H1 (cell line): ENCODE measurements at regions not wholly inside any gene's neighbourhood (a gene's known extent, or its start where the extent isn't known, plus 50 kb on each side); places are given as distances from the start of the nearest gene placed in this dataset.

Experiments used
- CHD7 ChIP-seq: fragments of 300-600 bp; sonication (generic); IDR thresholded peaks from 2 replicates; pipeline ENCODE4 v1.7.1; 2012; ENCODE audit warnings: low read length, moderate library complexity, mild to moderate bottlenecking, inconsistent platforms; ENCODE audit not compliant: insufficient replicate concordance
- CREB1 ChIP-seq: IDR thresholded peaks from 2 replicates; pipeline ENCODE4 v1.6.1; 2012; ENCODE audit warnings: inconsistent platforms
- KDM1A ChIP-seq: fragments of 200-600, 300-600 bp; sonication (generic); IDR thresholded peaks from 2 replicates; pipeline ENCODE4 v1.7.1; 2016; ENCODE audit warnings: mild to moderate bottlenecking, low read length, borderline replicate concordance
- KDM4A ChIP-seq: IDR thresholded peaks from one replicate; pipeline ENCODE4 v1.7.1; 2012; ENCODE audit warnings: low read depth, mild to moderate bottlenecking, moderate library complexity, low read length, inconsistent platforms; ENCODE audit not compliant: severe bottlenecking
- KDM5A ChIP-seq: fragments of 200-600 bp; IDR thresholded peaks from 2 replicates; pipeline ENCODE4 v1.7.1; 2012; ENCODE audit warnings: mild to moderate bottlenecking, low read length, inconsistent platforms, mixed read lengths
- RNF2 ChIP-seq: fragments of 200-900, 300-1000 bp; sonication (generic); IDR thresholded peaks from 2 replicates; pipeline ENCODE4 v1.7.1; 2016; ENCODE audit warnings: borderline replicate concordance, low read depth, mild to moderate bottlenecking, antibody characterized with exemption, low read length; ENCODE audit not compliant: poor library complexity, severe bottlenecking; ENCODE audit errors: missing control alignments
- SIRT6 ChIP-seq: IDR thresholded peaks from one replicate; pipeline ENCODE4 v1.7.1; 2012; ENCODE audit warnings: low read length, inconsistent platforms

GRCh38 chr2:81196383-81196851, 891.9 kb upstream of the LRRTM1 start (continued):
- TF ChIP-seq SIRT6 (no peak), KDM5A (no peak), RNF2 (no peak), CHD7 (no peak), KDM4A (no peak), CREB1 (no peak), KDM1A (no peak)
